Mammary epithelial cell (primary cell): ENCODE measurements at regions not wholly inside any gene's neighbourhood (a gene's known extent, or its start where the extent isn't known, plus 50 kb on each side); places are given as distances from the start of the nearest gene placed in this dataset.

Experiments
- CTCF ChIP-seq, 2 donors: IDR thresholded peaks in 1 of 2; conservative IDR thresholded peaks in 1 of 2; 2 replicates each; pipeline ENCODE4 v1.5.1; 2011 to 2012; ENCODE audit warnings: inconsistent platforms in 2 of 2, low read length in 2 of 2, mild to moderate bottlenecking in 2 of 2, control low read depth in 1 of 2, low read depth in 1 of 2; ENCODE audit not compliant: insufficient read depth in 1 of 2; ENCODE audit errors: extremely low read depth in 1 of 2
- EZH2 ChIP-seq: IDR thresholded peaks from 2 replicates; pipeline ENCODE4 v1.6.1; 2012; ENCODE audit warnings: low read length, inconsistent platforms, borderline replicate concordance

- TF ChIP-seq CTCF (conservative IDR thresholded peaks at IDR 0.05 in 1 of 2, IDR thresholded peaks at IDR 0.05 in 1 of 2; ENCODE audit: extremely low read depth in 1 of 2, insufficient read depth in 1 of 2, low read depth in 1 of 2, low read length in 2 of 2) (no peak), EZH2 (no peak)
These were observed 156.8 kb upstream of the COL8A1 start for GRCh38 chr3:99481561-99481960.
